Parathyroid adenoma (tissue), 2 donors: ENCODE measurements at regions not wholly inside any gene's neighbourhood (a gene's known extent, or its start where the extent isn't known, plus 50 kb on each side); places are given as distances from the start of the nearest gene placed in this dataset.

ENCODE experiments used
- H2AFZ ChIP-seq: fragments of 300-600 bp; sonication (generic); one replicate; pipeline ENCODE4 v1.7.0; 2017; ENCODE audit warnings: antibody characterized with exemption, mild to moderate bottlenecking
- H3K27ac ChIP-seq: fragments of 300-600 bp; sonication (generic); one replicate; pipeline ENCODE4 v1.7.0; 2017
- H3K27me3 ChIP-seq: fragments of 300-600 bp; sonication (generic); one replicate; pipeline ENCODE4 v1.7.0; 2017; ENCODE audit warnings: low read length; ENCODE audit not compliant: control insufficient read depth, insufficient read depth
- H3K36me3 ChIP-seq: fragments of 300-600 bp; sonication (generic); one replicate; pipeline ENCODE4 v1.7.0; 2017; ENCODE audit warnings: low read length; ENCODE audit not compliant: control insufficient read depth, insufficient read depth
- H3K4me1 ChIP-seq: fragments of 300-600 bp; sonication (generic); one replicate; pipeline ENCODE4 v1.7.0; 2017; ENCODE audit warnings: control low read depth
- H3K4me2 ChIP-seq: fragments of 300-600 bp; sonication (generic); one replicate; pipeline ENCODE4 v1.7.0; 2017; ENCODE audit warnings: low read length
- H3K4me3 ChIP-seq: fragments of 300-600 bp; sonication (generic); one replicate; pipeline ENCODE4 v1.7.0; 2017; ENCODE audit warnings: low read depth, low read length
- H3K79me2 ChIP-seq: fragments of 300-600 bp; sonication (generic); one replicate; pipeline ENCODE4 v1.7.0; 2017; ENCODE audit warnings: control low read depth
- H3K9ac ChIP-seq: fragments of 300-600 bp; sonication (generic); one replicate; pipeline ENCODE4 v1.7.0; 2017; ENCODE audit warnings: mild to moderate bottlenecking
- H3K9me3 ChIP-seq: fragments of 300-600 bp; sonication (generic); one replicate; pipeline ENCODE4 v1.7.0; 2017; ENCODE audit warnings: low read length; ENCODE audit not compliant: control insufficient read depth
- TF ChIP-seq, protein P1 (sequence below): fragments of 300-600 bp; sonication (generic); IDR thresholded peaks from one replicate; pipeline ENCODE4 v1.7.0; 2017; ENCODE audit warnings: antibody characterized with exemption, mild to moderate bottlenecking
- donor health status: primary hyperparathyroidism.

GRCh38 chr16:86181526-86181925 is 282.6 kb downstream of the IRF8 start:
- H3K4me2 ChIP-seq = no peak overlapping the region
- H3K9me3 ChIP-seq = no peaks in the 10 kb centered on the region
- no peaks in the 10 kb centered on the region for H3K79me2 ChIP-seq
- no peak overlapping the region for H3K27ac ChIP-seq
- H3K36me3 ChIP-seq = no peaks in the 10 kb centered on the region
- H2AFZ ChIP-seq = no peak overlapping the region
- no peaks in the 10 kb centered on the region for H3K27me3 ChIP-seq
- H3K4me1 ChIP-seq = no peaks in the 10 kb centered on the region
- no peak overlapping the region for H3K4me3 ChIP-seq
- no peak overlapping the region for H3K9ac ChIP-seq
- TF ChIP-seq, protein P1, sequence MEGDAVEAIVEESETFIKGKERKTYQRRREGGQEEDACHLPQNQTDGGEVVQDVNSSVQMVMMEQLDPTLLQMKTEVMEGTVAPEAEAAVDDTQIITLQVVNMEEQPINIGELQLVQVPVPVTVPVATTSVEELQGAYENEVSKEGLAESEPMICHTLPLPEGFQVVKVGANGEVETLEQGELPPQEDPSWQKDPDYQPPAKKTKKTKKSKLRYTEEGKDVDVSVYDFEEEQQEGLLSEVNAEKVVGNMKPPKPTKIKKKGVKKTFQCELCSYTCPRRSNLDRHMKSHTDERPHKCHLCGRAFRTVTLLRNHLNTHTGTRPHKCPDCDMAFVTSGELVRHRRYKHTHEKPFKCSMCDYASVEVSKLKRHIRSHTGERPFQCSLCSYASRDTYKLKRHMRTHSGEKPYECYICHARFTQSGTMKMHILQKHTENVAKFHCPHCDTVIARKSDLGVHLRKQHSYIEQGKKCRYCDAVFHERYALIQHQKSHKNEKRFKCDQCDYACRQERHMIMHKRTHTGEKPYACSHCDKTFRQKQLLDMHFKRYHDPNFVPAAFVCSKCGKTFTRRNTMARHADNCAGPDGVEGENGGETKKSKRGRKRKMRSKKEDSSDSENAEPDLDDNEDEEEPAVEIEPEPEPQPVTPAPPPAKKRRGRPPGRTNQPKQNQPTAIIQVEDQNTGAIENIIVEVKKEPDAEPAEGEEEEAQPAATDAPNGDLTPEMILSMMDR = no peak

DNA sequence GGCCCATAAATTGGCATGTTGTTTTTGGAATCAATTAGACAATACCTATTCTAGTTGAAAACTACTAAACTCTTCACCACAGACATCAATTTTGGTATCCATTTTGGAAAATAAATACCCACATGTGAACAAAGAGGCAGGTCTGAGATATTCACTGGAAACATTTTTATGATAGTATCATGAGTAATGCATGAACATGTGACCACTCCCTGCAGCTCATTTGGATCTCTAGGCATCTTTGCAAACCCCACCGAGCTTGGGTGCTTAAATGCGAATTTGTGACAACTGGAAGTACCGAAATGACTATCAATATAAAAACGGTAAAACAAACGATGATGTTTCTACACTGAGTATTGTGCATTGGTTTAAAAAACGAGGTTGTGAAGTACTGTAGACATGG is 285.2 kb downstream of the IRF8 start:
- H3K27me3 ChIP-seq = no peaks in the 10 kb centered on the region
- no peaks in the 10 kb centered on the region for H3K9me3 ChIP-seq
- no peaks in the 10 kb centered on the region for H3K79me2 ChIP-seq
- H3K27ac ChIP-seq = no peak overlapping the region
- H3K4me1 ChIP-seq = no peaks in the 10 kb centered on the region
- no peak overlapping the region for H3K4me2 ChIP-seq
- H3K4me3 ChIP-seq = no peak overlapping the region
- H3K9ac ChIP-seq = no peak overlapping the region
- TF ChIP-seq, protein P1 = no peak
- H2AFZ ChIP-seq = no peak overlapping the region
- no peaks in the 10 kb centered on the region for H3K36me3 ChIP-seq

DNA sequence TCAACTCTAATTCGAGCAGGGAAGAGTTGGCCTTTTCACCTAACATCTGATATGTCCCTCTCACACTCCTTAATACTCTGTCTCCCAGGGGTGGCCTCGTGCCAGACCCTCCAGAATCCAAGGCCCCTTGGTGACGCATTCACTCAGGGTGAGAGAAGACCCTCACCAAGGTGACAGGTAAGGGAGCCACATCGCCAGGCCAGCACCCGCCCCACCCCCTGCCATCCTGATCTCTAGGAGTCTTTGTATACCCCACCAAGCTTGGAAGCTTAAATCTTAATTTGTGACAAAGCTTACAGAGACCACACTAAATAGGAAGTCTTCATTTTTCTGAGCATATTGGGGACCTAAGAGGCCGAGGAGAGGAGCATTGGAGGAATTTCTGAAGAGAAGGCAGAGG is 286.1 kb downstream of the IRF8 start:
- H3K4me2 ChIP-seq = no peak overlapping the region
- TF ChIP-seq, protein P1 = no peak
- H3K9me3 ChIP-seq = no peaks in the 10 kb centered on the region
- H3K27me3 ChIP-seq = no peaks in the 10 kb centered on the region
- H3K79me2 ChIP-seq = no peaks in the 10 kb centered on the region
- no peak overlapping the region for H2AFZ ChIP-seq
- no peak overlapping the region for H3K4me3 ChIP-seq
- H3K36me3 ChIP-seq = no peaks in the 10 kb centered on the region
- no peaks in the 10 kb centered on the region for H3K4me1 ChIP-seq
- H3K27ac ChIP-seq = no peak overlapping the region
- H3K9ac ChIP-seq = no peak overlapping the region

- Histone ChIP-seq H2AFZ (no peak overlapping the region), H3K79me2 (no peaks in the 10 kb centered on the region), H3K4me2 (no peak overlapping the region), H3K9me3 (no peaks in the 10 kb centered on the region), H3K4me1 (no peaks in the 10 kb centered on the region), H3K27me3 (no peaks in the 10 kb centered on the region), H3K9ac (no peak overlapping the region), H3K4me3 (no peak overlapping the region), H3K27ac (no peak overlapping the region), H3K36me3 (no peaks in the 10 kb centered on the region)
- TF ChIP-seq, protein P1 = no peak
These were observed 287.4 kb downstream of the IRF8 start for GRCh38 chr16:86186313-86186712.

DNA sequence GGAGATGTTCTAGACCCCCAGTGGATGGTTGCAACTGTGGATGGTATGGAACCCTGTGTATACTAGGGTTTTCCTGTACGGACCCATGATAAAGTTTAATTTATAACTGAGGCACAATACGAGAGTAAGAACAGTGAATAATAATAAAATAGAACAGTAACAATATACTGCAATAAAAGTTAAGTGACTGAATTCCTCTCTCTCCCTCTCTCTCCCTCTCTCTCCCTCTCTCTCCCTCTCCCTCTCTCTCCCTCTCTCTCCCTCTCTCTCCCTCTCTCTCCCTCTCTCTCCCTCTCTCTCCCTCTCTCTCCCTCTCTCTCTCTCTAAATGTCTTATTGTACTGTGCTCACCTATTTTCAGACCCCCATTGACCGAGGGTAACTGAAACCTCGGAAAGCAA is 291.0 kb downstream of the IRF8 start:
- no peaks in the 10 kb centered on the region for H3K9me3 ChIP-seq
- no peak overlapping the region for H3K4me3 ChIP-seq
- H3K36me3 ChIP-seq = no peaks in the 10 kb centered on the region
- no peak overlapping the region for H3K27ac ChIP-seq
- no peak overlapping the region for H3K4me2 ChIP-seq
- TF ChIP-seq, protein P1 = no peak
- H3K9ac ChIP-seq = no peak overlapping the region
- no peak overlapping the region for H2AFZ ChIP-seq
- H3K27me3 ChIP-seq = no peaks in the 10 kb centered on the region
- H3K79me2 ChIP-seq = no peaks in the 10 kb centered on the region
- H3K4me1 ChIP-seq = no peaks in the 10 kb centered on the region
